HepG2 (cell line): ENCODE measurements at regions not wholly inside any gene's neighbourhood (a gene's known extent, or its start where the extent isn't known, plus 50 kb on each side); places are given as distances from the start of the nearest gene placed in this dataset.

ENCODE experiments used
- ATAC-seq: fragments of 200-7000 bp; cut with Tn5 transposase; 3 replicates; pipeline ENCODE4 v1.9.1; 2020; ENCODE audit warnings: mild to moderate bottlenecking, moderate library complexity
- BruUV-seq: library from RNA; stranded (reverse); fragments of 400-500 nt; replicated peaks from 2 replicates; lab custom pipeline; 2021; lab: Mats Ljungman, UMichigan
- CTCF ChIA-PET: fragments of 300-600 bp; formaldehyde crosslinking; extraction: SDS; loops from one replicate; lab custom pipeline; 2021; ENCODE audit warnings: low total read pairs, inconsistent platforms, low intra/inter-chr PET ratio; lab: Yijun Ruan, JAX
- POLR2A ChIA-PET: fragments of 350-600 bp; sonication (Branson Sonifier 250); formaldehyde crosslinking; loops from one replicate; lab custom pipeline; 2020; ENCODE audit warnings: antibody characterized with exemption, inconsistent platforms; lab: Yijun Ruan, JAX
- DNase-seq: peaks from one replicate; pipeline ENCODE4 v3.0.0-alpha.2; 2015; ENCODE audit warnings: low spot score
- FAIRE-seq: peaks from 3 replicates; lab custom pipeline; 2011; peaks lifted over from hg19 to GRCh38; lab: Jason Lieb, UNC
- H2AFZ ChIP-seq: one replicate; pipeline ENCODE4 v1.6.1; 2011; ENCODE audit warnings: low read length, inconsistent platforms
- H3K27ac ChIP-seq: fragments of 300-600 bp; 3 replicates; pipeline ENCODE4 v1.8.0; 2011; ENCODE audit warnings: mixed run types, mild to moderate bottlenecking, mixed read lengths, low read length, inconsistent platforms; ENCODE audit not compliant: insufficient read depth; ENCODE audit errors: extremely low read length
- H3K27me3 ChIP-seq, 2 experiments: fragments of 200-600 bp in 1 of 2; 2 replicates in 1 of 2; 3 replicates in 1 of 2; pipeline versions ENCODE4 v1.6.0 to v1.8.0; 2011; ENCODE audit warnings: low read length in 2 of 2, mild to moderate bottlenecking in 2 of 2, moderate library complexity in 2 of 2, inconsistent platforms in 1 of 2; ENCODE audit not compliant: insufficient read depth in 2 of 2, control insufficient read depth in 1 of 2
- H3K36me3 ChIP-seq, 2 experiments: fragments of 200-600 bp in 1 of 2; replicated peaks in 1 of 2; 2 replicates in 1 of 2; 3 replicates in 1 of 2; pipeline versions ENCODE4 v1.5.1 to v1.8.0; 2011; ENCODE audit warnings: low read length in 2 of 2, inconsistent platforms in 1 of 2; ENCODE audit not compliant: insufficient read depth in 2 of 2, control insufficient read depth in 1 of 2
- H3K4me1 ChIP-seq: 2 replicates; pipeline ENCODE4 v1.5.1; 2012; ENCODE audit warnings: low read length, inconsistent platforms; ENCODE audit not compliant: insufficient read depth
- H3K4me2 ChIP-seq: 2 replicates; pipeline ENCODE4 v1.6.0; 2011; ENCODE audit warnings: low read depth, low read length, inconsistent platforms
- H3K4me3 ChIP-seq, 3 experiments: fragments of 200-600 bp in 1 of 3; sonication (generic), shearing (Covaris generic) in 1 of 3; replicated peaks in 1 of 3; 2 replicates each; pipeline ENCODE4 v1.5.1; 2011 to 2016; ENCODE audit warnings: low read length in 3 of 3, inconsistent platforms in 2 of 3, low read depth in 2 of 3, mild to moderate bottlenecking in 2 of 3, control low read depth in 1 of 3, mixed read lengths in 1 of 3; ENCODE audit not compliant: insufficient read depth in 1 of 3
- H3K79me2 ChIP-seq: one replicate; pipeline ENCODE4 v1.6.1; 2011; ENCODE audit warnings: low read length, inconsistent platforms; ENCODE audit not compliant: insufficient read depth
- H3K9ac ChIP-seq: 2 replicates; pipeline ENCODE4 v1.6.0; 2011; ENCODE audit warnings: mild to moderate bottlenecking, low read depth, low read length, inconsistent platforms; ENCODE audit not compliant: insufficient read depth
- H3K9me3 ChIP-seq: 2 replicates; pipeline ENCODE4 v1.5.1; 2012; ENCODE audit warnings: mild to moderate bottlenecking, low read length
- H4K20me1 ChIP-seq: 2 replicates; pipeline ENCODE4 v1.6.0; 2011; ENCODE audit warnings: inconsistent platforms, mild to moderate bottlenecking, low read length, moderate library complexity; ENCODE audit not compliant: insufficient read depth
- CC2D1A ChIP-seq: sonication (generic); formaldehyde crosslinking; IDR thresholded peaks from 2 replicates; pipeline ENCODE4 v1.8.1; 2023; ENCODE audit warnings: mild to moderate bottlenecking, missing genetic modification reagents
- HDAC1 ChIP-seq: sonication (generic); formaldehyde crosslinking; IDR thresholded peaks from 2 replicates; pipeline ENCODE4 v1.5.1; 2020; ENCODE audit warnings: mild to moderate bottlenecking, missing genetic modification reagents
- KDM3A ChIP-seq: IDR thresholded peaks from 2 replicates; pipeline ENCODE4 v1.6.1; 2018; ENCODE audit warnings: low read depth, missing compliant biosample characterization
- KMT2B ChIP-seq: IDR thresholded peaks from 2 replicates; pipeline ENCODE4 v1.6.1; 2016; ENCODE audit warnings: missing genetic modification reagents, missing compliant biosample characterization
- NKX3-1 ChIP-seq: sonication (generic); formaldehyde crosslinking; IDR thresholded peaks from 2 replicates; pipeline ENCODE4 v1.5.0; 2020; ENCODE audit warnings: missing genetic modification reagents
- NR2F1 ChIP-seq, 2 experiments: fragments of 450-650 bp in 1 of 2; formaldehyde crosslinking in 1 of 2; IDR thresholded peaks; 2 replicates each; pipeline versions ENCODE4 v1.5.0 to v1.6.1; 2016 to 2020; ENCODE audit warnings: mild to moderate bottlenecking in 1 of 2, missing compliant biosample characterization in 1 of 2, missing genetic modification reagents in 1 of 2, moderate library complexity in 1 of 2
- REXO4 ChIP-seq: sonication (generic); formaldehyde crosslinking; IDR thresholded peaks from 2 replicates; pipeline ENCODE4 v1.8.0; 2022; ENCODE audit warnings: missing genetic modification reagents, mild to moderate bottlenecking, borderline replicate concordance
- RFXAP ChIP-seq: sonication (generic); formaldehyde crosslinking; IDR thresholded peaks from 2 replicates; pipeline ENCODE4 v1.4.0; 2020; ENCODE audit warnings: missing genetic modification reagents, borderline replicate concordance
- SALL2 ChIP-seq: sonication (generic); formaldehyde crosslinking; IDR thresholded peaks from 2 replicates; pipeline ENCODE4 v1.8.1; 2023; ENCODE audit warnings: mild to moderate bottlenecking, missing genetic modification reagents, inconsistent platforms
- SCMH1 ChIP-seq: sonication (generic); formaldehyde crosslinking; IDR thresholded peaks from 2 replicates; pipeline ENCODE4 v1.9.0; 2021; ENCODE audit warnings: missing genetic modification reagents, mild to moderate bottlenecking, borderline replicate concordance
- TCF7L2 ChIP-seq: IDR thresholded peaks from 2 replicates; pipeline ENCODE4 v1.6.1; 2011; ENCODE audit warnings: mild to moderate bottlenecking, low read depth, low read length, moderate library complexity
- ZNF562 ChIP-seq: sonication (generic); formaldehyde crosslinking; IDR thresholded peaks from 2 replicates; pipeline ENCODE4 v1.8.0; 2022; ENCODE audit warnings: missing genetic modification reagents, borderline replicate concordance
- ZZZ3 ChIP-seq: sonication (generic); formaldehyde crosslinking; IDR thresholded peaks from 2 replicates; pipeline ENCODE4 v1.4.0; 2020; ENCODE audit warnings: missing genetic modification reagents, mild to moderate bottlenecking, borderline replicate concordance
- WGBS: methylation state at CpG from one replicate; pipeline ENCODE4 v1.1.6; 2017; ENCODE audit warnings: low lambda C conversion rate; 5-methylcytosine and 5-hydroxymethylcytosine counted together
- in situ Hi-C: cut with HindIII; loops from 2 replicates; pipeline ENCODE4 v1.10.0; 2017; ENCODE audit warnings: low pct_unique_long_range_greater_than_20kb; ENCODE audit not compliant: extremely low pct_ligation_motif_present
- intact Hi-C: fragments of 100-400 bp; cut with micrococcal nuclease; formaldehyde crosslinking; loops from one replicate; pipeline ENCODE4 v1.10.0; 2022; ENCODE audit not compliant: unreplicated experiment
- TF ChIP-seq, protein P1 (sequence below): sonication (generic); formaldehyde crosslinking; IDR thresholded peaks from 2 replicates; pipeline ENCODE4 v1.5.1; 2020; ENCODE audit warnings: missing genetic modification reagents, mild to moderate bottlenecking, borderline replicate concordance
- TF ChIP-seq, protein P2 (sequence below): sonication (generic); IDR thresholded peaks from 2 replicates; pipeline ENCODE4 v1.6.1; 2016; ENCODE audit warnings: low read depth, borderline replicate concordance
- TF ChIP-seq, protein P3 (sequence below): sonication (generic); formaldehyde crosslinking; IDR thresholded peaks from 2 replicates; pipeline ENCODE4 v1.5.1; 2020; ENCODE audit warnings: missing genetic modification reagents, mild to moderate bottlenecking, borderline replicate concordance
- TF ChIP-seq, protein P4 (sequence below): sonication (generic); formaldehyde crosslinking; IDR thresholded peaks from 2 replicates; pipeline ENCODE4 v1.5.0; 2020; ENCODE audit warnings: mild to moderate bottlenecking, missing genetic modification reagents, borderline replicate concordance

- TF ChIP-seq, protein P1, sequence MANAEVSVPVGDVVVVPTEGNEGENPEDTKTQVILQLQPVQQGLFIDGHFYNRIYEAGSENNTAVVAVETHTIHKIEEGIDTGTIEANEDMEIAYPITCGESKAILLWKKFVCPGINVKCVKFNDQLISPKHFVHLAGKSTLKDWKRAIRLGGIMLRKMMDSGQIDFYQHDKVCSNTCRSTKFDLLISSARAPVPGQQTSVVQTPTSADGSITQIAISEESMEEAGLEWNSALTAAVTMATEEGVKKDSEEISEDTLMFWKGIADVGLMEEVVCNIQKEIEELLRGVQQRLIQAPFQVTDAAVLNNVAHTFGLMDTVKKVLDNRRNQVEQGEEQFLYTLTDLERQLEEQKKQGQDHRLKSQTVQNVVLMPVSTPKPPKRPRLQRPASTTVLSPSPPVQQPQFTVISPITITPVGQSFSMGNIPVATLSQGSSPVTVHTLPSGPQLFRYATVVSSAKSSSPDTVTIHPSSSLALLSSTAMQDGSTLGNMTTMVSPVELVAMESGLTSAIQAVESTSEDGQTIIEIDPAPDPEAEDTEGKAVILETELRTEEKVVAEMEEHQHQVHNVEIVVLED (CRISPR knock-in tag) = no peak
- TF ChIP-seq, protein P2, sequence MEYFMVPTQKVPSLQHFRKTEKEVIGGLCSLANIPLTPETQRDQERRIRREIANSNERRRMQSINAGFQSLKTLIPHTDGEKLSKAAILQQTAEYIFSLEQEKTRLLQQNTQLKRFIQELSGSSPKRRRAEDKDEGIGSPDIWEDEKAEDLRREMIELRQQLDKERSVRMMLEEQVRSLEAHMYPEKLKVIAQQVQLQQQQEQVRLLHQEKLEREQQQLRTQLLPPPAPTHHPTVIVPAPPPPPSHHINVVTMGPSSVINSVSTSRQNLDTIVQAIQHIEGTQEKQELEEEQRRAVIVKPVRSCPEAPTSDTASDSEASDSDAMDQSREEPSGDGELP = peak; percentile 90
- TF ChIP-seq KMT2B (CRISPR knock-in tag) (no peak), TCF7L2 (no peak)
- TF ChIP-seq, all 625 proteins: peak for 12
These were observed 80.5 kb upstream of the RALGPS2 start (continued) for GRCh38 chr1:178644308-178645120.

GRCh38 chr1:178645157-178645807 is 79.8 kb upstream of the RALGPS2 start:
- Histone ChIP-seq H3K9me3 (no peaks in the 10 kb centered on the region), H3K4me3 (no peak overlapping the region), H3K4me1 (peaks cover 13% of the 10 kb centered on the region), H4K20me1 (no peaks in the 10 kb centered on the region), H3K27me3 (no peaks in the 10 kb centered on the region), H3K79me2 (no peaks in the 10 kb centered on the region), H3K4me2 (no peak overlapping the region), H2AFZ (no peak overlapping the region), H3K9ac (no peak overlapping the region)
- in situ Hi-C loops = no loop called here
- BruUV-seq = no TSS peak
- FAIRE-seq (no peak), ATAC-seq (no peak), DNase-seq (no peak)
- 75% methylated on average over 5 of the region's 5 CpGs for WGBS
- POLR2A ChIA-PET = no interaction called here
- TF ChIP-seq NR2F1 (CRISPR knock-in tag; IDR thresholded peaks at IDR 0.05) (no peak), KDM3A (CRISPR knock-in tag) (no peak), REXO4 (CRISPR knock-in tag) (no peak), ZZZ3 (no peak), SCMH1 (no peak), NKX3-1 (CRISPR knock-in tag) (no peak), SALL2 (CRISPR knock-in tag) (no peak), CC2D1A (no peak), HDAC1 (no peak), RFXAP (CRISPR knock-in tag) (no peak), ZNF562 (CRISPR knock-in tag) (no peak)
- TF ChIP-seq, protein P3, sequence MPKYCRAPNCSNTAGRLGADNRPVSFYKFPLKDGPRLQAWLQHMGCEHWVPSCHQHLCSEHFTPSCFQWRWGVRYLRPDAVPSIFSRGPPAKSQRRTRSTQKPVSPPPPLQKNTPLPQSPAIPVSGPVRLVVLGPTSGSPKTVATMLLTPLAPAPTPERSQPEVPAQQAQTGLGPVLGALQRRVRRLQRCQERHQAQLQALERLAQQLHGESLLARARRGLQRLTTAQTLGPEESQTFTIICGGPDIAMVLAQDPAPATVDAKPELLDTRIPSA = no peak
- TF ChIP-seq, protein P4, sequence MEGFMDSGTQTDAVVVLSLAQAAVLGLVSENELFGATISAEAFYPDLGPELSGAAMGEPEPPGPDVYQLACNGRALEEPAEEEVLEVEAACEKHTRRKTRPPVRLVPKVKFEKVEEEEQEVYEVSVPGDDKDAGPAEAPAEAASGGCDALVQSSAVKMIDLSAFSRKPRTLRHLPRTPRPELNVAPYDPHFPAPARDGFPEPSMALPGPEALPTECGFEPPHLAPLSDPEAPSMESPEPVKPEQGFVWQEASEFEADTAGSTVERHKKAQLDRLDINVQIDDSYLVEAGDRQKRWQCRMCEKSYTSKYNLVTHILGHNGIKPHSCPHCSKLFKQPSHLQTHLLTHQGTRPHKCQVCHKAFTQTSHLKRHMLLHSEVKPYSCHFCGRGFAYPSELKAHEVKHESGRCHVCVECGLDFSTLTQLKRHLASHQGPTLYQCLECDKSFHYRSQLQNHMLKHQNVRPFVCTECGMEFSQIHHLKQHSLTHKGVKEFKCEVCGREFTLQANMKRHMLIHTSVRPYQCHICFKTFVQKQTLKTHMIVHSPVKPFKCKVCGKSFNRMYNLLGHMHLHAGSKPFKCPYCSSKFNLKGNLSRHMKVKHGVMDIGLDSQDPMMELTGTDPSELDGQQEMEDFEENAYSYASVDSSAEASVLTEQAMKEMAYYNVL (CRISPR knock-in tag) = no peak
- TF ChIP-seq, all 625 proteins: peak for 0
- intact Hi-C loops = no loop called here
- no peak overlapping the region for H3K27ac ChIP-seq
- CTCF ChIA-PET = no interaction called here
- no peaks in the 10 kb centered on the region for H3K36me3 ChIP-seq
